ENCODE measurements at regions not wholly inside any gene's neighbourhood (a gene's known extent, or its start where the extent isn't known, plus 50 kb on each side); places are given as distances from the start of the nearest gene placed in this dataset. TPM values are rescaled to one million over a fixed set of nuclear protein-coding genes. Genes with fewer than 3 reads are reported as not detected.

DNA sequence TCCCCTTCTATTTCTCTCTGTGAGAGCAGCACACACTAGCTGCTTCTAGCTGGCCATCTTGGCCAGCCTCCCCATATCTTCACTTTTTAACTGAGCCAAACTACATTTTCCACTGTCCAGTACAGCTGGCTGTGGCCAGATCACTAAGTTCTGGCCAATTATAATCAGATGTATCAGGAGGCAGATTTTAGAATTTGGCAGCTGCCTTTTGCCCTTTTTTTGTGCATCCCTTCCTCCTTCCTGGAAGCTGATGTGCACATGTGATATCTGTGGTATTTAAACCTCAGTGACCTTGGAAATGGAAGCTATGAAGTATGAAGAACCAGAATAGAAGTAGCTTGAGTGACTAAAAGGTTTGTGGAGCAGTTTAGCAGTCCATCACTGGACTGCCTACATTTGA is 49.8 kb upstream of the ANO6 start:
- H3K27ac ChIP-seq, result no peak overlapping the region

More for the DNA sequence above, 49.8 kb upstream of the ANO6 start:
- H3K9me3 ChIP-seq, result no peaks in the 10 kb centered on the region
- no peak overlapping the region for H3K4me3 ChIP-seq
- no peak for DNase-seq
- TF ChIP-seq EP300 (IDR thresholded peaks at IDR 0.05), result no peak
- TF ChIP-seq, protein P1, sequence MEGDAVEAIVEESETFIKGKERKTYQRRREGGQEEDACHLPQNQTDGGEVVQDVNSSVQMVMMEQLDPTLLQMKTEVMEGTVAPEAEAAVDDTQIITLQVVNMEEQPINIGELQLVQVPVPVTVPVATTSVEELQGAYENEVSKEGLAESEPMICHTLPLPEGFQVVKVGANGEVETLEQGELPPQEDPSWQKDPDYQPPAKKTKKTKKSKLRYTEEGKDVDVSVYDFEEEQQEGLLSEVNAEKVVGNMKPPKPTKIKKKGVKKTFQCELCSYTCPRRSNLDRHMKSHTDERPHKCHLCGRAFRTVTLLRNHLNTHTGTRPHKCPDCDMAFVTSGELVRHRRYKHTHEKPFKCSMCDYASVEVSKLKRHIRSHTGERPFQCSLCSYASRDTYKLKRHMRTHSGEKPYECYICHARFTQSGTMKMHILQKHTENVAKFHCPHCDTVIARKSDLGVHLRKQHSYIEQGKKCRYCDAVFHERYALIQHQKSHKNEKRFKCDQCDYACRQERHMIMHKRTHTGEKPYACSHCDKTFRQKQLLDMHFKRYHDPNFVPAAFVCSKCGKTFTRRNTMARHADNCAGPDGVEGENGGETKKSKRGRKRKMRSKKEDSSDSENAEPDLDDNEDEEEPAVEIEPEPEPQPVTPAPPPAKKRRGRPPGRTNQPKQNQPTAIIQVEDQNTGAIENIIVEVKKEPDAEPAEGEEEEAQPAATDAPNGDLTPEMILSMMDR (IDR thresholded peaks at IDR 0.05), result no peak
- no peak for TF ChIP-seq POLR2A (IDR thresholded peaks at IDR 0.05)
- H3K36me3 ChIP-seq, result no peaks in the 10 kb centered on the region
- intact Hi-C loops (cut with DNase I), result no loop called here
- H3K27me3 ChIP-seq, result no peaks in the 10 kb centered on the region
- H3K4me1 ChIP-seq (ENCODE audit: insufficient read depth), result no peaks in the 10 kb centered on the region

Small RNAs in the stretch of these regions (small RNA-seq; reads per million reads assigned to genes)
- gene RNA5SP361, result not detected
